ENCODE measurements at regions not wholly inside any gene's neighbourhood (a gene's known extent, or its start where the extent isn't known, plus 50 kb on each side); places are given as distances from the start of the nearest gene placed in this dataset.

GRCh38 chr4:10924274-10924673 is 239.7 kb upstream of the CLNK start:
- no peak for DNase-seq
- peaks cover 9% of the 10 kb centered on the region for H3K9me3 Mint-ChIP-seq (ENCODE audit: unreplicated experiment)
- no peaks in the 10 kb centered on the region for H3K9me3 ChIP-seq
- H3K27me3 ChIP-seq (replicated peaks; ENCODE audit: control insufficient read depth, insufficient read depth, low read length) = no peaks in the 10 kb centered on the region
- no peaks in the 10 kb centered on the region for H3K27me3 Mint-ChIP-seq (ENCODE audit: insufficient read depth, unreplicated experiment)
- ChIA-PET POLR2A (no interaction called here), CTCF (no interaction called here)
- no peak overlapping the region for H3K27ac Mint-ChIP-seq (ENCODE audit: unreplicated experiment)
- no peak overlapping the region for H3K4me3 Mint-ChIP-seq (ENCODE audit: unreplicated experiment)
- no TSS peak for BruUV-seq (replicated peaks)
- no peak overlapping the region for H3K4me3 ChIP-seq (ENCODE audit: low read depth, low read length)
- no peaks in the 10 kb centered on the region for H3K36me3 ChIP-seq (ENCODE audit: control insufficient read depth, insufficient read depth, low read length)
- no peaks in the 10 kb centered on the region for H3K4me1 ChIP-seq
- intact Hi-C loops (cut with micrococcal nuclease; ENCODE audit: unreplicated experiment) = no loop called here
- H3K4me1 Mint-ChIP-seq (ENCODE audit: low read depth, unreplicated experiment) = no peaks in the 10 kb centered on the region
- no peak for TF ChIP-seq CTCF (IDR thresholded peaks at IDR 0.05; ENCODE audit: insufficient read depth in 1 of 2, low read depth in 1 of 2, low read length in 1 of 2, severe bottlenecking in 1 of 2, unreplicated experiment in 1 of 2)
- H3K36me3 Mint-ChIP-seq (ENCODE audit: insufficient read depth, unreplicated experiment) = no peaks in the 10 kb centered on the region

GRCh38 chr4:10917566-10917965 is 233.0 kb upstream of the CLNK start:
- no peaks in the 10 kb centered on the region for H3K36me3 Mint-ChIP-seq (ENCODE audit: insufficient read depth, unreplicated experiment)

GRCh38 chr4:10898072-10898471 is 213.5 kb upstream of the CLNK start:
- DNase-seq = no peak
- Histone ChIP-seq H3K4me1 (no peaks in the 10 kb centered on the region), H3K36me3 (ENCODE audit: control insufficient read depth, insufficient read depth, low read length) (no peaks in the 10 kb centered on the region), H3K9me3 (no peaks in the 10 kb centered on the region), H3K4me3 (ENCODE audit: low read depth, low read length) (no peak overlapping the region), H3K27me3 (replicated peaks; ENCODE audit: control insufficient read depth, insufficient read depth, low read length) (no peaks in the 10 kb centered on the region)
- no peak for TF ChIP-seq CTCF (IDR thresholded peaks at IDR 0.05; ENCODE audit: insufficient read depth in 1 of 2, low read depth in 1 of 2, low read length in 1 of 2, severe bottlenecking in 1 of 2, unreplicated experiment in 1 of 2)
- Mint-ChIP-seq H3K27me3 (ENCODE audit: insufficient read depth, unreplicated experiment) (no peaks in the 10 kb centered on the region), H3K27ac (ENCODE audit: unreplicated experiment) (no peak overlapping the region), H3K9me3 (ENCODE audit: unreplicated experiment) (no peaks in the 10 kb centered on the region), H3K4me3 (ENCODE audit: unreplicated experiment) (no peak overlapping the region), H3K4me1 (ENCODE audit: low read depth, unreplicated experiment) (peaks cover 5% of the 10 kb centered on the region), H3K36me3 (ENCODE audit: insufficient read depth, unreplicated experiment) (peaks cover 17% of the 10 kb centered on the region)
- no TSS peak for BruUV-seq (replicated peaks)
- ChIA-PET CTCF (no interaction called here), POLR2A (no interaction called here)
- intact Hi-C loops (cut with micrococcal nuclease; ENCODE audit: unreplicated experiment) = no loop called here

More at GRCh38 chr4:10917566-10917965, 233.0 kb upstream of the CLNK start:
- Histone ChIP-seq H3K4me1 (no peaks in the 10 kb centered on the region), H3K36me3 (ENCODE audit: control insufficient read depth, insufficient read depth, low read length) (no peaks in the 10 kb centered on the region), H3K27me3 (replicated peaks; ENCODE audit: control insufficient read depth, insufficient read depth, low read length) (no peaks in the 10 kb centered on the region), H3K4me3 (ENCODE audit: low read depth, low read length) (no peak overlapping the region), H3K9me3 (no peaks in the 10 kb centered on the region)
- CTCF ChIA-PET = no interaction called here
- no peaks in the 10 kb centered on the region for H3K9me3 Mint-ChIP-seq (ENCODE audit: unreplicated experiment)
- intact Hi-C loops (cut with micrococcal nuclease; ENCODE audit: unreplicated experiment) = no loop called here
- H3K4me3 Mint-ChIP-seq (ENCODE audit: unreplicated experiment) = no peak overlapping the region
- no TSS peak for BruUV-seq (replicated peaks)
- no peak for TF ChIP-seq CTCF (IDR thresholded peaks at IDR 0.05; ENCODE audit: insufficient read depth in 1 of 2, low read depth in 1 of 2, low read length in 1 of 2, severe bottlenecking in 1 of 2, unreplicated experiment in 1 of 2)
- no peak for DNase-seq
- no peaks in the 10 kb centered on the region for H3K4me1 Mint-ChIP-seq (ENCODE audit: low read depth, unreplicated experiment)
- H3K27ac Mint-ChIP-seq (ENCODE audit: unreplicated experiment) = no peak overlapping the region
- POLR2A ChIA-PET = no interaction called here
- H3K27me3 Mint-ChIP-seq (ENCODE audit: insufficient read depth, unreplicated experiment) = no peaks in the 10 kb centered on the region
